Activated CD4-positive, alpha-beta memory T cell treated with anti-CD3 and anti-CD28 coated beads, Interleukin-2, amount 10 ng/mL, durations not matched to agents 7 days and 5 days (primary cell): ENCODE measurements at regions not wholly inside any gene's neighbourhood (a gene's known extent, or its start where the extent isn't known, plus 50 kb on each side); places are given as distances from the start of the nearest gene placed in this dataset.
"Not testable (repeated sequence)": the region's sequence is repeated elsewhere in the genome, so short reads cannot be mapped to it uniquely, and the experiment has no call there.

ENCODE experiments used
- CTCF ChIA-PET: fragments of 350-600 bp; sonication (Branson Sonifier 250); formaldehyde crosslinking; loops from one replicate; lab custom pipeline; 2021; ENCODE audit warnings: antibody characterized with exemption, inconsistent platforms; lab: Charles Lee
- POLR2A ChIA-PET: fragments of 350-600 bp; sonication (Branson Sonifier 250); formaldehyde crosslinking; loops from one replicate; lab custom pipeline; 2021; ENCODE audit warnings: antibody characterized with exemption; lab: Charles Lee
- DNase-seq: peaks from one replicate; pipeline ENCODE4 v3.0.0-alpha.2; 2020
- H3K27ac Mint-ChIP-seq: one replicate; pipeline ENCODE4 v1.8.0; 2021; ENCODE audit warnings: mild to moderate bottlenecking, mixed read lengths
- H3K27me3 Mint-ChIP-seq: one replicate; pipeline ENCODE4 v1.8.0; 2021; ENCODE audit warnings: mixed read lengths
- H3K36me3 Mint-ChIP-seq: one replicate; pipeline ENCODE4 v1.8.0; 2021; ENCODE audit warnings: low read depth, mixed read lengths
- H3K4me1 Mint-ChIP-seq: one replicate; pipeline ENCODE4 v1.8.0; 2021; ENCODE audit warnings: mixed read lengths
- H3K4me3 Mint-ChIP-seq: one replicate; pipeline ENCODE4 v1.8.0; 2021; ENCODE audit warnings: mild to moderate bottlenecking, mixed read lengths
- H3K9me3 Mint-ChIP-seq: one replicate; pipeline ENCODE4 v1.8.0; 2021; ENCODE audit warnings: mixed read lengths

- H3K27me3 Mint-ChIP-seq: no peaks in the 10 kb centered on the region
- no peak overlapping the region for H3K27ac Mint-ChIP-seq
- H3K4me1 Mint-ChIP-seq: no peaks in the 10 kb centered on the region
- POLR2A ChIA-PET: no interaction called here
- no peak for DNase-seq
- H3K9me3 Mint-ChIP-seq: peaks cover 13% of the 10 kb centered on the region
- CTCF ChIA-PET: no interaction called here
- no peak overlapping the region for H3K4me3 Mint-ChIP-seq
- H3K36me3 Mint-ChIP-seq: no peaks in the 10 kb centered on the region
Measured at GRCh38 chr4:28436191-28437080, 1575.8 kb downstream of the STIM2 start.

GRCh38 chr4:28443371-28443770, 1582.7 kb downstream of the STIM2 start:
- ChIA-PET POLR2A (no interaction called here), CTCF (no interaction called here)
- H3K36me3 Mint-ChIP-seq: no peaks in the 10 kb centered on the region
- no peak overlapping the region for H3K27ac Mint-ChIP-seq
- H3K4me1 Mint-ChIP-seq: no peaks in the 10 kb centered on the region
- H3K27me3 Mint-ChIP-seq: no peaks in the 10 kb centered on the region
- peaks cover 3% of the 10 kb centered on the region for H3K9me3 Mint-ChIP-seq
- no peak overlapping the region for H3K4me3 Mint-ChIP-seq
- DNase-seq: no peak

- H3K4me1 Mint-ChIP-seq: no peaks in the 10 kb centered on the region
- H3K36me3 Mint-ChIP-seq: no peaks in the 10 kb centered on the region
- CTCF ChIA-PET: no interaction called here
- no peaks in the 10 kb centered on the region for H3K27me3 Mint-ChIP-seq
- DNase-seq: no peak
- POLR2A ChIA-PET: no interaction called here
- H3K9me3 Mint-ChIP-seq: peaks cover 3% of the 10 kb centered on the region
- H3K4me3 Mint-ChIP-seq: no peak overlapping the region
- no peak overlapping the region for H3K27ac Mint-ChIP-seq
Measured at GRCh38 chr4:28443801-28444412, 1583.3 kb downstream of the STIM2 start.

- ChIA-PET CTCF (no interaction called here), POLR2A (no interaction called here)
- no peak for DNase-seq
- H3K27ac Mint-ChIP-seq: no peak overlapping the region
- no peaks in the 10 kb centered on the region for H3K36me3 Mint-ChIP-seq
- peaks cover 3% of the 10 kb centered on the region for H3K9me3 Mint-ChIP-seq
- no peak overlapping the region for H3K4me3 Mint-ChIP-seq
- no peaks in the 10 kb centered on the region for H3K27me3 Mint-ChIP-seq
- H3K4me1 Mint-ChIP-seq: no peaks in the 10 kb centered on the region
Measured at GRCh38 chr4:28444886-28445496, 1584.3 kb downstream of the STIM2 start.

- POLR2A ChIA-PET: no interaction called here
- Mint-ChIP-seq H3K4me3 (no peak overlapping the region), H3K36me3 (no peaks in the 10 kb centered on the region), H3K4me1 (no peaks in the 10 kb centered on the region), H3K27me3 (no peaks in the 10 kb centered on the region), H3K9me3 (peaks cover 9% of the 10 kb centered on the region), H3K27ac (no peak overlapping the region)
- CTCF ChIA-PET: no interaction called here
- no peak for DNase-seq
Measured at GRCh38 chr4:28449085-28449484, 1588.4 kb downstream of the STIM2 start.

- no peak overlapping the region for H3K27ac Mint-ChIP-seq
- CTCF ChIA-PET: no interaction called here
Measured at GRCh38 chr4:28451346-28451745, 1590.7 kb downstream of the STIM2 start.

GRCh38 chr4:28462766-28463700, 1602.4 kb downstream of the STIM2 start:
- H3K36me3 Mint-ChIP-seq: no peaks in the 10 kb centered on the region
- no peaks in the 10 kb centered on the region for H3K4me1 Mint-ChIP-seq
- ChIA-PET CTCF (no interaction called here), POLR2A (no interaction called here)
- no peak overlapping the region for H3K27ac Mint-ChIP-seq
- H3K9me3 Mint-ChIP-seq: no peaks in the 10 kb centered on the region
- no peak overlapping the region for H3K4me3 Mint-ChIP-seq
- DNase-seq: no peak
- H3K27me3 Mint-ChIP-seq: no peaks in the 10 kb centered on the region

More at GRCh38 chr4:28451346-28451745, 1590.7 kb downstream of the STIM2 start:
- H3K4me1 Mint-ChIP-seq: no peaks in the 10 kb centered on the region
- no peak overlapping the region for H3K4me3 Mint-ChIP-seq
- DNase-seq: no peak
- no peaks in the 10 kb centered on the region for H3K36me3 Mint-ChIP-seq
- H3K9me3 Mint-ChIP-seq: peaks cover 13% of the 10 kb centered on the region
- POLR2A ChIA-PET: no interaction called here
- H3K27me3 Mint-ChIP-seq: no peaks in the 10 kb centered on the region

- no peaks in the 10 kb centered on the region for H3K9me3 Mint-ChIP-seq
- H3K4me3 Mint-ChIP-seq: no peak overlapping the region
- DNase-seq: no peak
- no peak overlapping the region for H3K27ac Mint-ChIP-seq
- ChIA-PET POLR2A (no interaction called here), CTCF (no interaction called here)
- H3K4me1 Mint-ChIP-seq: no peaks in the 10 kb centered on the region
- no peaks in the 10 kb centered on the region for H3K27me3 Mint-ChIP-seq
- H3K36me3 Mint-ChIP-seq: no peaks in the 10 kb centered on the region
Measured at GRCh38 chr4:28464823-28465222, 1604.2 kb downstream of the STIM2 start.

- H3K4me1 Mint-ChIP-seq, CTCF ChIA-PET, H3K36me3 Mint-ChIP-seq, POLR2A ChIA-PET, H3K27me3 Mint-ChIP-seq, H3K27ac Mint-ChIP-seq, H3K9me3 Mint-ChIP-seq, DNase-seq, H3K4me3 Mint-ChIP-seq: not testable (repeated sequence)
Measured at GRCh38 chr4:28466886-28467285, 1606.2 kb downstream of the STIM2 start.

- H3K4me3 Mint-ChIP-seq: no peak overlapping the region
- H3K27me3 Mint-ChIP-seq: no peaks in the 10 kb centered on the region
- ChIA-PET CTCF (no interaction called here), POLR2A (no interaction called here)
- H3K9me3 Mint-ChIP-seq: no peaks in the 10 kb centered on the region
- DNase-seq: no peak
- no peak overlapping the region for H3K27ac Mint-ChIP-seq
- H3K4me1 Mint-ChIP-seq: no peaks in the 10 kb centered on the region
- H3K36me3 Mint-ChIP-seq: no peaks in the 10 kb centered on the region
Measured at GRCh38 chr4:28469387-28469786, 1608.7 kb downstream of the STIM2 start.

GRCh38 chr4:28469886-28470285, 1609.2 kb downstream of the STIM2 start:
- Mint-ChIP-seq H3K9me3 (no peaks in the 10 kb centered on the region), H3K27me3 (no peaks in the 10 kb centered on the region), H3K4me1 (no peaks in the 10 kb centered on the region), H3K4me3 (no peak overlapping the region), H3K27ac (no peak overlapping the region), H3K36me3 (no peaks in the 10 kb centered on the region)
- CTCF ChIA-PET: no interaction called here
- DNase-seq: no peak
- POLR2A ChIA-PET: no interaction called here

GRCh38 chr4:28475381-28475780, 1614.7 kb downstream of the STIM2 start:
- CTCF ChIA-PET: no interaction called here
- H3K4me1 Mint-ChIP-seq: no peaks in the 10 kb centered on the region
- H3K9me3 Mint-ChIP-seq: peaks cover 7% of the 10 kb centered on the region
- POLR2A ChIA-PET: no interaction called here
- H3K27me3 Mint-ChIP-seq: no peaks in the 10 kb centered on the region
- DNase-seq: no peak
- H3K4me3 Mint-ChIP-seq: no peak overlapping the region
- no peaks in the 10 kb centered on the region for H3K36me3 Mint-ChIP-seq
- no peak overlapping the region for H3K27ac Mint-ChIP-seq

- Mint-ChIP-seq H3K4me1 (no peaks in the 10 kb centered on the region), H3K36me3 (no peaks in the 10 kb centered on the region), H3K4me3 (no peak overlapping the region), H3K27ac (no peak overlapping the region), H3K27me3 (no peaks in the 10 kb centered on the region), H3K9me3 (peaks cover 7% of the 10 kb centered on the region)
- DNase-seq: no peak
- ChIA-PET POLR2A (no interaction called here), CTCF (no interaction called here)
Measured at GRCh38 chr4:28479666-28480065, 1619.0 kb downstream of the STIM2 start.
